H9 (cell line): ENCODE measurements at regions not wholly inside any gene's neighbourhood (a gene's known extent, or its start where the extent isn't known, plus 50 kb on each side); places are given as distances from the start of the nearest gene placed in this dataset.

ENCODE experiments used
- DNase-seq: peaks from one replicate; pipeline ENCODE4 v3.0.0-alpha.2; 2017
- H2AFZ ChIP-seq: one replicate; pipeline ENCODE4 v1.6.1; 2013; ENCODE audit warnings: mild to moderate bottlenecking, low read length, control low read depth, moderate library complexity
- H2AK5ac ChIP-seq: 2 replicates; pipeline ENCODE4 v1.6.1; 2013; ENCODE audit warnings: low read length, control low read depth, mixed read lengths; ENCODE audit not compliant: insufficient read length
- H2BK120ac ChIP-seq: one replicate; pipeline ENCODE4 v1.6.1; 2013; ENCODE audit warnings: low read depth, mild to moderate bottlenecking, low read length, control low read depth, inconsistent platforms; ENCODE audit not compliant: poor library complexity, severe bottlenecking
- H2BK12ac ChIP-seq: 2 replicates; pipeline ENCODE4 v1.6.1; 2013; ENCODE audit warnings: low read length, control low read depth, mixed read lengths, low read depth; ENCODE audit not compliant: insufficient read length
- H2BK15ac ChIP-seq: 2 replicates; pipeline ENCODE4 v1.6.1; 2013; ENCODE audit warnings: low read depth, low read length, control low read depth
- H2BK20ac ChIP-seq: one replicate; pipeline ENCODE4 v1.6.1; 2013; ENCODE audit warnings: low read depth, mild to moderate bottlenecking, low read length, control low read depth, inconsistent platforms; ENCODE audit not compliant: poor library complexity, severe bottlenecking
- H2BK5ac ChIP-seq: 2 replicates; pipeline ENCODE4 v1.6.1; 2013; ENCODE audit warnings: low read length, control low read depth, mixed read lengths; ENCODE audit not compliant: insufficient read length
- H3K14ac ChIP-seq: 2 replicates; pipeline ENCODE4 v1.6.1; 2013; ENCODE audit warnings: low read length, control low read depth; ENCODE audit not compliant: insufficient read depth
- H3K18ac ChIP-seq: 2 replicates; pipeline ENCODE4 v1.6.1; 2013; ENCODE audit warnings: low read depth, mild to moderate bottlenecking, mixed read lengths, low read length, control low read depth; ENCODE audit not compliant: insufficient read length
- H3K23ac ChIP-seq: 2 replicates; pipeline ENCODE4 v1.6.1; 2013; ENCODE audit warnings: low read length, control low read depth, mixed read lengths, low read depth; ENCODE audit not compliant: insufficient read length
- H3K23me2 ChIP-seq: 2 replicates; pipeline ENCODE4 v1.6.1; 2013; ENCODE audit warnings: low read depth, mild to moderate bottlenecking, mixed read lengths, low read length, control low read depth; ENCODE audit not compliant: insufficient read length, poor library complexity, severe bottlenecking
- H3K27ac ChIP-seq: 2 replicates; pipeline ENCODE4 v1.5.1; 2013; ENCODE audit warnings: low read length, control low read depth, mixed read lengths, low read depth; ENCODE audit not compliant: insufficient read length
- H3K27me3 ChIP-seq: 2 replicates; pipeline ENCODE4 v1.6.1; 2013; ENCODE audit warnings: low read length, control low read depth, inconsistent platforms; ENCODE audit not compliant: insufficient read depth
- H3K4ac ChIP-seq: 2 replicates; pipeline ENCODE4 v1.6.1; 2013; ENCODE audit warnings: low read depth, mild to moderate bottlenecking, control low read depth, inconsistent platforms, low read length, moderate library complexity
- H3K4me1 ChIP-seq: 2 replicates; pipeline ENCODE4 v1.6.1; 2013; ENCODE audit warnings: low read length, control low read depth, inconsistent platforms; ENCODE audit not compliant: insufficient read depth
- H3K4me2 ChIP-seq: 2 replicates; pipeline ENCODE4 v1.6.1; 2013; ENCODE audit warnings: low read length, control low read depth, mixed read lengths; ENCODE audit not compliant: insufficient read length, insufficient read depth
- H3K56ac ChIP-seq: 2 replicates; pipeline ENCODE4 v1.6.1; 2013; ENCODE audit warnings: low read depth, mild to moderate bottlenecking, mixed read lengths, low read length, control low read depth; ENCODE audit not compliant: insufficient read length
- H3K79me1 ChIP-seq: 2 replicates; pipeline ENCODE4 v1.6.1; 2013; ENCODE audit warnings: low read depth, mild to moderate bottlenecking, moderate library complexity, low read length, control low read depth, inconsistent platforms; ENCODE audit not compliant: insufficient read depth, poor library complexity, severe bottlenecking
- H3K79me2 ChIP-seq: 2 replicates; pipeline ENCODE4 v1.6.1; 2013; ENCODE audit warnings: low read length, control low read depth, inconsistent platforms; ENCODE audit not compliant: insufficient read depth
- H3K9ac ChIP-seq: 2 replicates; pipeline ENCODE4 v1.6.1; 2013; ENCODE audit warnings: low read length, control low read depth, mixed read lengths; ENCODE audit not compliant: insufficient read length; ENCODE audit errors: extremely low read depth
- H3K9me3 ChIP-seq: one replicate; pipeline ENCODE4 v1.6.1; 2013; ENCODE audit warnings: low read depth, low read length, inconsistent platforms; ENCODE audit not compliant: control insufficient read depth
- H3T11ph ChIP-seq: one replicate; pipeline ENCODE4 v1.6.1; 2013; ENCODE audit warnings: mild to moderate bottlenecking, low read length, control low read depth, inconsistent platforms
- H4K20me1 ChIP-seq: one replicate; pipeline ENCODE4 v1.6.1; 2013; ENCODE audit not compliant: control insufficient read depth, insufficient read length, insufficient read depth
- H4K5ac ChIP-seq: 2 replicates; pipeline ENCODE4 v1.6.1; 2013; ENCODE audit warnings: low read depth, mild to moderate bottlenecking, mixed read lengths, low read length, control low read depth; ENCODE audit not compliant: insufficient read length
- H4K8ac ChIP-seq: replicated peaks from 2 replicates; pipeline ENCODE4 v1.6.1; 2013; ENCODE audit warnings: low read length, control low read depth, mixed read lengths, low read depth; ENCODE audit not compliant: insufficient read length
- H4K91ac ChIP-seq: 2 replicates; pipeline ENCODE4 v1.6.1; 2013; ENCODE audit warnings: low read depth, mild to moderate bottlenecking, moderate library complexity, mixed read lengths, low read length, control low read depth; ENCODE audit not compliant: insufficient read length
- H3K27ac Mint-ChIP-seq, 3 experiments: 2 replicates in 2 of 3; 3 replicates in 1 of 3; pipeline ENCODE4 v1.8.0; 2020 to 2021; ENCODE audit warnings: mixed read lengths in 3 of 3, mild to moderate bottlenecking in 1 of 3, moderate library complexity in 1 of 3
- H3K27me3 Mint-ChIP-seq: 2 replicates; pipeline ENCODE4 v1.8.0; 2021; ENCODE audit warnings: low read depth, mild to moderate bottlenecking, moderate library complexity, mixed read lengths
- H3K36me3 Mint-ChIP-seq, 3 experiments: 2 replicates in 2 of 3; 3 replicates in 1 of 3; pipeline ENCODE4 v1.8.0; 2020 to 2021; ENCODE audit warnings: low read depth in 3 of 3, mixed read lengths in 3 of 3; ENCODE audit not compliant: insufficient read depth in 1 of 3
- H3K4me1 Mint-ChIP-seq, 2 experiments: 2 replicates each; pipeline ENCODE4 v1.8.0; 2020; ENCODE audit warnings: mixed read lengths in 2 of 2
- H3K4me3 Mint-ChIP-seq, 2 experiments: 2 replicates in 1 of 2; 3 replicates in 1 of 2; pipeline ENCODE4 v1.8.0; 2020 to 2021; ENCODE audit warnings: mild to moderate bottlenecking in 2 of 2, mixed read lengths in 2 of 2, moderate library complexity in 1 of 2
- H3K9me3 Mint-ChIP-seq, 2 experiments: 2 replicates in 1 of 2; 3 replicates in 1 of 2; pipeline ENCODE4 v1.8.0; 2020; ENCODE audit warnings: mild to moderate bottlenecking in 2 of 2, mixed read lengths in 2 of 2, moderate library complexity in 1 of 2
- CTCF ChIP-seq: fragments of 200-600 bp; sonication (generic); conservative IDR thresholded peaks from 3 replicates; pipeline ENCODE4 v1.8.0; 2021; ENCODE audit warnings: antibody characterized with exemption, mild to moderate bottlenecking
- WGBS: extraction: QIAGEN DNeasy Blood & Tissue Kit; methylation state at CpG from one replicate; pipeline ENCODE4 v1.1.7; 2013; ENCODE audit warnings: missing lambda C conversion rate, low lambda C conversion rate, mixed read lengths; ENCODE audit not compliant: insufficient read length; ENCODE audit errors: extremely low coverage; 5-methylcytosine and 5-hydroxymethylcytosine counted together

GRCh38 chr15:62362144-62362543 is 197.1 kb upstream of the C2CD4B start:
- H3K9ac ChIP-seq = no peak overlapping the region
- H3K23me2 ChIP-seq = no peaks in the 10 kb centered on the region
- no peak overlapping the region for H4K5ac ChIP-seq
- H4K8ac ChIP-seq = no peak overlapping the region
- H3K79me2 ChIP-seq = no peaks in the 10 kb centered on the region
- H2AFZ ChIP-seq = no peak overlapping the region
- Mint-ChIP-seq H3K9me3 (no peaks in the 10 kb centered on the region; a peak in 1 of 5 replicates), H3K36me3 (no peaks in the 10 kb centered on the region), H3K4me3 (no peak overlapping the region), H3K27ac (no peak overlapping the region; a peak in 1 of 7 replicates), H3K4me1 (no peaks in the 10 kb centered on the region), H3K27me3 (peaks cover 2% of the 10 kb centered on the region)
- H3K9me3 ChIP-seq = no peaks in the 10 kb centered on the region
- no peak overlapping the region for H2BK12ac ChIP-seq
- H4K20me1 ChIP-seq = no peaks in the 10 kb centered on the region
- no peak overlapping the region for H3K4me2 ChIP-seq
- no peak overlapping the region for H2BK5ac ChIP-seq
- H3K56ac ChIP-seq = no peak overlapping the region
- no peak overlapping the region for H4K91ac ChIP-seq
- no peak overlapping the region for H2BK20ac ChIP-seq
- no peak overlapping the region for H3K23ac ChIP-seq
- no peak for TF ChIP-seq CTCF
- H3K4ac ChIP-seq = no peak overlapping the region
- no CpG with 5 or more reads among the region's 20 CpGs for WGBS
- H3K14ac ChIP-seq = no peak overlapping the region
- H3K18ac ChIP-seq = no peak overlapping the region
- H3K27ac ChIP-seq = no peak overlapping the region
- no peak overlapping the region for H3T11ph ChIP-seq
- no peak overlapping the region for H2BK120ac ChIP-seq
- no peak for DNase-seq
- no peaks in the 10 kb centered on the region for H3K27me3 ChIP-seq
- no peaks in the 10 kb centered on the region for H3K79me1 ChIP-seq
- no peak overlapping the region for H2BK15ac ChIP-seq
- no peak overlapping the region for H2AK5ac ChIP-seq
- H3K4me1 ChIP-seq = no peaks in the 10 kb centered on the region
